K562 (cell line): ENCODE measurements at regions not wholly inside any gene's neighbourhood (a gene's known extent, or its start where the extent isn't known, plus 50 kb on each side); places are given as distances from the start of the nearest gene placed in this dataset.

Experiments
- DPF2 ChIP-seq: fragments of 450-650 bp; IDR thresholded peaks from 2 replicates; pipeline ENCODE4 v1.6.1; 2016
- NFYB ChIP-seq: IDR thresholded peaks from 2 replicates; pipeline ENCODE4 v1.6.1; 2011; ENCODE audit warnings: mild to moderate bottlenecking, moderate library complexity; ENCODE audit not compliant: insufficient read length; ENCODE audit errors: extremely low read depth
- PTTG1 ChIP-seq: fragments of 450-650 bp; IDR thresholded peaks from 2 replicates; pipeline ENCODE4 v1.6.1; 2016; ENCODE audit warnings: low read depth, mild to moderate bottlenecking, missing genetic modification characterization, missing compliant biosample characterization
- SIN3A ChIP-seq, 2 experiments: fragments of 150-350 bp in 1 of 2; IDR thresholded peaks; 2 replicates each; pipeline ENCODE4 v1.6.1; 2011 to 2016; ENCODE audit warnings: borderline replicate concordance in 2 of 2, low read depth in 2 of 2, low read length in 2 of 2, mild to moderate bottlenecking in 2 of 2, moderate library complexity in 2 of 2; ENCODE audit not compliant: control insufficient read depth in 1 of 2
- TCF7L2 ChIP-seq: fragments of 150-350 bp; IDR thresholded peaks from 2 replicates; pipeline ENCODE4 v1.6.1; 2016; ENCODE audit warnings: low read depth, mild to moderate bottlenecking, low read length, moderate library complexity
- ZNF263 ChIP-seq: sonication (generic); formaldehyde crosslinking; IDR thresholded peaks from 2 replicates; pipeline ENCODE4 v1.8.0; 2022; ENCODE audit warnings: mild to moderate bottlenecking, missing genetic modification reagents, borderline replicate concordance
- TF ChIP-seq, protein P1 (sequence below): fragments of 200-600 bp; sonication (generic); IDR thresholded peaks from one replicate; pipeline ENCODE4 v1.6.1; 2012; ENCODE audit warnings: mild to moderate bottlenecking, low read depth, low read length, inconsistent platforms

DNA sequence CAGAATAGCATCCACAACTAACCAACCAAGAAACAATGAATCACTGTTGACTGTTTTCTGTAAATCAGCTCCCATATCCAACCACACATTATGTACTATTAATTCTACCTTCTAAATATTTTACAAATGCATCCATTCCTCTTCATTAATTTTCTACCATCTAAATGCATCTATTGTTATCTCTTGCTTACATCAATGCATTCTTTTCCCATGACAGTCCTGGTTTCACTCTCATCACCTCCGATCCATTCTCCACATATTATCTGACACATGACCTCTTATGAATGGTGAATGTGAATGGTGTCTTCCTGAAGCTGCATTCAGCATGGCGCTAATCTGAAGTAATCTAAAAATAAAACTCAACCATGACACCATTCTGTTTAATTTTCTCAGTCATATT is 153.8 kb upstream of the CALCR start:
- no peak for TF ChIP-seq ZNF263 (CRISPR knock-in tag)
- TF ChIP-seq, protein P1, sequence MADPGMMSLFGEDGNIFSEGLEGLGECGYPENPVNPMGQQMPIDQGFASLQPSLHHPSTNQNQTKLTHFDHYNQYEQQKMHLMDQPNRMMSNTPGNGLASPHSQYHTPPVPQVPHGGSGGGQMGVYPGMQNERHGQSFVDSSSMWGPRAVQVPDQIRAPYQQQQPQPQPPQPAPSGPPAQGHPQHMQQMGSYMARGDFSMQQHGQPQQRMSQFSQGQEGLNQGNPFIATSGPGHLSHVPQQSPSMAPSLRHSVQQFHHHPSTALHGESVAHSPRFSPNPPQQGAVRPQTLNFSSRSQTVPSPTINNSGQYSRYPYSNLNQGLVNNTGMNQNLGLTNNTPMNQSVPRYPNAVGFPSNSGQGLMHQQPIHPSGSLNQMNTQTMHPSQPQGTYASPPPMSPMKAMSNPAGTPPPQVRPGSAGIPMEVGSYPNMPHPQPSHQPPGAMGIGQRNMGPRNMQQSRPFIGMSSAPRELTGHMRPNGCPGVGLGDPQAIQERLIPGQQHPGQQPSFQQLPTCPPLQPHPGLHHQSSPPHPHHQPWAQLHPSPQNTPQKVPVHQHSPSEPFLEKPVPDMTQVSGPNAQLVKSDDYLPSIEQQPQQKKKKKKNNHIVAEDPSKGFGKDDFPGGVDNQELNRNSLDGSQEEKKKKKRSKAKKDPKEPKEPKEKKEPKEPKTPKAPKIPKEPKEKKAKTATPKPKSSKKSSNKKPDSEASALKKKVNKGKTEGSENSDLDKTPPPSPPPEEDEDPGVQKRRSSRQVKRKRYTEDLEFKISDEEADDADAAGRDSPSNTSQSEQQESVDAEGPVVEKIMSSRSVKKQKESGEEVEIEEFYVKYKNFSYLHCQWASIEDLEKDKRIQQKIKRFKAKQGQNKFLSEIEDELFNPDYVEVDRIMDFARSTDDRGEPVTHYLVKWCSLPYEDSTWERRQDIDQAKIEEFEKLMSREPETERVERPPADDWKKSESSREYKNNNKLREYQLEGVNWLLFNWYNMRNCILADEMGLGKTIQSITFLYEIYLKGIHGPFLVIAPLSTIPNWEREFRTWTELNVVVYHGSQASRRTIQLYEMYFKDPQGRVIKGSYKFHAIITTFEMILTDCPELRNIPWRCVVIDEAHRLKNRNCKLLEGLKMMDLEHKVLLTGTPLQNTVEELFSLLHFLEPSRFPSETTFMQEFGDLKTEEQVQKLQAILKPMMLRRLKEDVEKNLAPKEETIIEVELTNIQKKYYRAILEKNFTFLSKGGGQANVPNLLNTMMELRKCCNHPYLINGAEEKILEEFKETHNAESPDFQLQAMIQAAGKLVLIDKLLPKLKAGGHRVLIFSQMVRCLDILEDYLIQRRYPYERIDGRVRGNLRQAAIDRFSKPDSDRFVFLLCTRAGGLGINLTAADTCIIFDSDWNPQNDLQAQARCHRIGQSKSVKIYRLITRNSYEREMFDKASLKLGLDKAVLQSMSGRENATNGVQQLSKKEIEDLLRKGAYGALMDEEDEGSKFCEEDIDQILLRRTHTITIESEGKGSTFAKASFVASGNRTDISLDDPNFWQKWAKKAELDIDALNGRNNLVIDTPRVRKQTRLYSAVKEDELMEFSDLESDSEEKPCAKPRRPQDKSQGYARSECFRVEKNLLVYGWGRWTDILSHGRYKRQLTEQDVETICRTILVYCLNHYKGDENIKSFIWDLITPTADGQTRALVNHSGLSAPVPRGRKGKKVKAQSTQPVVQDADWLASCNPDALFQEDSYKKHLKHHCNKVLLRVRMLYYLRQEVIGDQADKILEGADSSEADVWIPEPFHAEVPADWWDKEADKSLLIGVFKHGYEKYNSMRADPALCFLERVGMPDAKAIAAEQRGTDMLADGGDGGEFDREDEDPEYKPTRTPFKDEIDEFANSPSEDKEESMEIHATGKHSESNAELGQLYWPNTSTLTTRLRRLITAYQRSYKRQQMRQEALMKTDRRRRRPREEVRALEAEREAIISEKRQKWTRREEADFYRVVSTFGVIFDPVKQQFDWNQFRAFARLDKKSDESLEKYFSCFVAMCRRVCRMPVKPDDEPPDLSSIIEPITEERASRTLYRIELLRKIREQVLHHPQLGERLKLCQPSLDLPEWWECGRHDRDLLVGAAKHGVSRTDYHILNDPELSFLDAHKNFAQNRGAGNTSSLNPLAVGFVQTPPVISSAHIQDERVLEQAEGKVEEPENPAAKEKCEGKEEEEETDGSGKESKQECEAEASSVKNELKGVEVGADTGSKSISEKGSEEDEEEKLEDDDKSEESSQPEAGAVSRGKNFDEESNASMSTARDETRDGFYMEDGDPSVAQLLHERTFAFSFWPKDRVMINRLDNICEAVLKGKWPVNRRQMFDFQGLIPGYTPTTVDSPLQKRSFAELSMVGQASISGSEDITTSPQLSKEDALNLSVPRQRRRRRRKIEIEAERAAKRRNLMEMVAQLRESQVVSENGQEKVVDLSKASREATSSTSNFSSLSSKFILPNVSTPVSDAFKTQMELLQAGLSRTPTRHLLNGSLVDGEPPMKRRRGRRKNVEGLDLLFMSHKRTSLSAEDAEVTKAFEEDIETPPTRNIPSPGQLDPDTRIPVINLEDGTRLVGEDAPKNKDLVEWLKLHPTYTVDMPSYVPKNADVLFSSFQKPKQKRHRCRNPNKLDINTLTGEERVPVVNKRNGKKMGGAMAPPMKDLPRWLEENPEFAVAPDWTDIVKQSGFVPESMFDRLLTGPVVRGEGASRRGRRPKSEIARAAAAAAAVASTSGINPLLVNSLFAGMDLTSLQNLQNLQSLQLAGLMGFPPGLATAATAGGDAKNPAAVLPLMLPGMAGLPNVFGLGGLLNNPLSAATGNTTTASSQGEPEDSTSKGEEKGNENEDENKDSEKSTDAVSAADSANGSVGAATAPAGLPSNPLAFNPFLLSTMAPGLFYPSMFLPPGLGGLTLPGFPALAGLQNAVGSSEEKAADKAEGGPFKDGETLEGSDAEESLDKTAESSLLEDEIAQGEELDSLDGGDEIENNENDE = no peak
- no peak for TF ChIP-seq PTTG1
- TF ChIP-seq DPF2 = no peak
- TF ChIP-seq NFYB = no peak
- no peak for TF ChIP-seq TCF7L2
- TF ChIP-seq SIN3A (IDR thresholded peaks at IDR 0.05; ENCODE audit: borderline replicate concordance in 2 of 2, control insufficient read depth in 1 of 2, low read depth in 2 of 2, low read length in 2 of 2) = no peak
